Posterior vena cava (tissue), 2 donors: ENCODE measurements at regions not wholly inside any gene's neighbourhood (a gene's known extent, or its start where the extent isn't known, plus 50 kb on each side); places are given as distances from the start of the nearest gene placed in this dataset.

ENCODE experiments used
- DNase-seq: peaks from one replicate; pipeline ENCODE4 v3.0.0-alpha.2; 2020; ENCODE audit warnings: low spot score
- intact Hi-C, 2 donors: fragments of 100-400 bp; cut with DNase I; formaldehyde crosslinking; loops; one replicate each; pipeline versions ENCODE4 v1.14.1 to v1.14.2; 2022 to 2023
- donor health status: DM: yes; HTN: yes; CAD: no.
- donor health status: DM: yes; HTN: yes; CAD: no.

- intact Hi-C loops = no loop called here
- no peak for DNase-seq
These were observed 165.8 kb upstream of the KCNMB2 start for GRCh38 chr3:178370387-178370786.

- DNase-seq = no peak
- intact Hi-C loops = no loop called here
These were observed 154.7 kb upstream of the KCNMB2 start for GRCh38 chr3:178381555-178381954.

DNA sequence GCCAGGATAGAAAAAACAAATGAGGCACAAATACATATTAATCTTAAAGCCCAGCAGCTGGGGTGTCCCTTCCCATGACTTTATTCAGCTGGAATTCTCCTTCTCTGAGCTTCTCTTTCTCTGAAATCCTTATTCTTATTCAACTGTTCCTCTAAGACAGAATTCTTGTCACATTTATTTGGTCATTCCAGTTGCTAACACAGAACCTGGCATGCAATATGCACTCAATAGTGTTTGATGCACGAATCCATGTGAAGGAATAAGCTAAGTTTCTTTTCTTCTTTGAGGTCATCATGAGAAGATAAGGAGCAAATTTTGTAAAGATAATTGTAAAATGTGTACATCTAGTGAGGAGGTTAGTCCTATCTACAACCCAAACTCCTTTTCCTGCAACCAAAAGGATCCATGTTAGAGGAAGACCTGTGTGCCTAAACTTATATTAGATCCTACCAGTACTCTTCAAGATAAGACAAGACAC is 154.2 kb upstream of the KCNMB2 start:
- intact Hi-C loops = no loop called here
- no peak for DNase-seq

- intact Hi-C loops = no loop called here
- DNase-seq = no peak
These were observed 153.7 kb upstream of the KCNMB2 start for GRCh38 chr3:178382449-178383061.

DNA sequence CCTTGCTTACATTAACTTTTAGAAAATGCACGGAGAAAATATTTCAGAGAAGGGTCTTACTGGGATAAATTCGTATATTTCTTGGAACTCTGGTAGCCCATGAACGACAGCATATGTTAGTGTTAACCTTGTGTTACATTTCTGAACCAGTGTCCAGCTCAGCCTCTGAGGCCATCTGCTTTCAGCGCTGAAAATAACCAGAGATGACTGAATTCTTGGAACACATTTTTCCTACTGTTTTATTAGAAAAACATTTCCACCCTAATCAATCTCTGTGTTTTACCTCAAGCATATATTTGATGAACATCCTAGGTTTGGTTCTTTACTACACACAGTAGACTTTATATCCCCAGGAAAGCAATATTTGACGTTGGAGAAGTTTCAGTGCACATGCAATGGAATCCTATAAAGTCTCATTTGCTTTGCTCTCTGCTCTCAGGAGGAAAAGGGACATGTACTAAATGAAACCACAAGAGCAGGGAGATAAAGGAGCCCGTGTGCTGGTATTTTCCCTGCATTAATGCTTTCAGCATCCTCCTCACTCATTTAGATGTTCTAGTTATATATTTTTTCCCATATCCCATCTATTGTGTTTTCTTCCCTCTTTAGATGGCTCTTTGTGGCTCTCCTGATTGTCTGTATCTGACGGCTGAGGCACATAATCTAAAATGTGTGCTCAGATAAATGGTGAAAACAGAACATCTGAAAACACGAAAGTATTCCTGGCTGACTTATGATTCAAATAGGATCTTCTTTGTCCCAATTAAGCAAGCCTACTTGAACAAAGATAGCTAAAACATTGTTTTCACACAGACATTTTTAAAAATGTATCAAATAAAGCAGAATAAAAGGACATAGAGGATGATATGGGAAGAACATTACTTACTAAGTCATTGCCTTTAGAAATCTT is 151.7 kb upstream of the KCNMB2 start:
- intact Hi-C loops = no loop called here
- no peak for DNase-seq

GRCh38 chr3:178385280-178385952 is 150.8 kb upstream of the KCNMB2 start:
- intact Hi-C loops = no loop called here
- DNase-seq = no peak

GRCh38 chr3:178386401-178386800 is 149.8 kb upstream of the KCNMB2 start:
- intact Hi-C loops = no loop called here
- DNase-seq = no peak

DNA sequence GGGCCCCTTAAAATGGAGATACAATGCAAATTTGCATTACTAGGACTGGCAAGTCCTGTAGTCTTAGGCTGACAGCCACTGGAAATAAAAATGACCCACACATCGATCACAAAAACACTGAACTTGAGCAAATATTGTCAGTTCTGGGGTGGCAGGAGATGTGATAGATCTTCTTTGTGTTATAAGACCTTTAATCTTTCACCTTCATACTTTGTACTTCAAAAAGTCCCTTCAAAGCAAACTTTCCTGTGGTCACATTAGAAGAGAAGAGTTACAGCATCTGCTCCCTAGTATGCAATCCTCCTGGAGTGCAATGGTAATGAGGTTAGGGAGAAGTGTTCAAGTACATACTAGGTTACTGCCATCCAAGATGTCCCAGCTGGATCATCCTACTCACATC is 149.4 kb upstream of the KCNMB2 start:
- intact Hi-C loops = no loop called here
- no peak for DNase-seq

- intact Hi-C loops = no loop called here
- no peak for DNase-seq
These were observed 147.8 kb upstream of the KCNMB2 start for GRCh38 chr3:178388473-178388872.

DNA sequence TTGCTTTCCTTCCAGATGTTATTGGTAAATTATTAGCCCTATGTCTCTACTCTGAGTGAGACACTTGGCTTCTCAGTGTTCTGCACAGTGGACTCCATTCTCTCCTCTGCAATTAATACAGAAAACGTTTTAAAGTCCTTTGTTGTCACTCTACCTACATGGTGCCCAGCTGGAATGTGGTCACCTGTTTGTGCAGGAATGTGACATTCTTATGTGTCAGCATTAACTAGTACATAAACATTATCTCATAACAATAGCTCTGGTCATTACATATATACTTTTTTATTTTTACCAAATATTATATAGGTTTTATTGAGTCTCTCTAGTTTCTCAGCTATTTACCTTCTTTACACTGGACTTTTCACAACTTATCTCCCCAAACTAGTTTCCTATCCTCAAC is 147.0 kb upstream of the KCNMB2 start:
- DNase-seq = no peak
- intact Hi-C loops = no loop called here

DNA sequence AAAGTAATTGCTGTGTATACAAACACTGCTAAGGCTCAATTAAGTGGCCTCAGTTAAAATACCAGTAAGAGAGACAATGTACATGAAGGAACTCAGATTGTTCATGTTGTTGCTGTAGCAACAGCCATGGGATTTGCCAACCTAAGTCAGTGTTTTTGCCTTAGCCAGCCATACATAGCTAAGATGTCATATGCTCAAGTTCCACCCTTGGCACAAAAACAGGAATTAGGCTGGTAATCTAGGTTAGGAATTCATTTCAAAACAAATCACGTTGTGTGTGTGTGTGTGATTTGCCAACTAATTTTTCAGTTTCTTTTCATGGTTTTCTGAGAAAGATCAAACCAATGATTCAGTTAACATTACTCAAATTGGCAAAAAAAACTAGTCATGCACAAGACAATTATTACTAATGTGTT is 143.7 kb upstream of the KCNMB2 start:
- intact Hi-C loops = no loop called here
- no peak for DNase-seq

- intact Hi-C loops = no loop called here
- no peak for DNase-seq
These were observed 143.1 kb upstream of the KCNMB2 start for GRCh38 chr3:178393146-178393545.

DNA sequence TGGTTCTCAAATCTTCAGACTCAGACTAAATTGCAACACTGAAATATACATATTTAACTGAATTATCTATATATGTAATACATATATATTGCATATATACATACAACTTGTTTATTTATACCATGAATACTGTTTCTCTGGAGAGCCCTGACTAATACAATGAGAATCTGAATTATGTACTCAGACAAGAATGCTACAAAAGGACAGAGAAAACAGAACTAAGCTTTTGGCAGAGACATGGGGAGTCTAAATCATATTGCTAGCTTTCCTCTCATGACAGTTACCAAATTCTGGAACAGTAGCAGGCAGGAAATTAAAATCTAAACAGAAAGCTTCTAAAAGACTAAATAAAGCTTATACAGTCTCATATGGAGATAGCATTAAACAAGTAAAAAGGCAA is 142.4 kb upstream of the KCNMB2 start:
- intact Hi-C loops = no loop called here
- no peak for DNase-seq

- no peak for DNase-seq
- intact Hi-C loops = no loop called here
These were observed 139.9 kb upstream of the KCNMB2 start for GRCh38 chr3:178396318-178396717.

- intact Hi-C loops = no loop called here
These were observed 139.0 kb upstream of the KCNMB2 start for GRCh38 chr3:178397202-178397601.

GRCh38 chr3:178397836-178398235 is 138.4 kb upstream of the KCNMB2 start:
- intact Hi-C loops = no loop called here
- no peak for DNase-seq

More at GRCh38 chr3:178397202-178397601, 139.0 kb upstream of the KCNMB2 start:
- DNase-seq = no peak

DNA sequence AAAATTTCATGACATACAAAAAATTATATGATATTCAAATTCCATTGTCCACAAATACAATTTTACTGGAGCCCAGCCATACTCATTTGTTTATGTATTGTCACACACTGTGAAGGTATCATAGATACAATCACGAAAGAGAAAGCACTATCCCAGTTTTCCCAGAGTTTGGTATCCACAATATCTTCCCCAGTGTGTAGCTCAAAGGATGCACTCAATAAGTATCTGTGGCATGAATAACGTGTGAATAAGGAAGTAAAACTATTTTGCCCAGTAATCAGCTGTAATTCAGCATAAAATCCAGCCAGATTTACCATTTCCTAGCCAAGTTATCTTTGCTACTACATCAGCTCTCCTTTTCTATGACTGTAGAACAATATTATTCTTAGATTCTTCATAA is 131.3 kb upstream of the KCNMB2 start:
- intact Hi-C loops = loop anchor here in 1 of 2 donors (10.0 kb wide), 1 partner anchor 890 kb away; no protein-coding TSS in a partner anchor
- no peak for DNase-seq

- intact Hi-C loops = loop anchor here in 1 of 2 donors (10.0 kb wide), 1 partner anchor 889 kb away; no protein-coding TSS in a partner anchor
- DNase-seq = no peak
These were observed 130.7 kb upstream of the KCNMB2 start for GRCh38 chr3:178405531-178405930.

- intact Hi-C loops = loop anchor here in 1 of 2 donors (10.0 kb wide), 1 partner anchor 889 kb away; no protein-coding TSS in a partner anchor
- DNase-seq = no peak
These were observed 130.0 kb upstream of the KCNMB2 start for GRCh38 chr3:178406206-178406605.

DNA sequence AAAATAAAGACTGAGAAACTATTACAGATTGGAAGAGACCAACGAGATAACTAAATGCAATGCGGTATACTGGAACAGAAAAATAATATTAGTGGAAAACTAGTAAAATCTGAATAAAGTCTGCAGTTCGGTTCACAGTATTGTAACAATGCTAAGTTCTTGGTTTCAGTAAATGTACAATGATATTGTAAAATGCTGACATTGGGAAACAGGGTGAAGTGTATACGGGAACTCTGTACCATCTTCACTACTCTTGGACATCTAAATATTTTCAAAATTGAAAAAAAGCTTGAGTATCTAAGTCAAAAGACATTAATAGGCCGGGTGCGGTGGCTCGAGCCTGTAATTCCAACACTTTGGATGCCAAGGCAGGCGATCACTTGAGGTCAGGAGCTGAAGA is 120.9 kb upstream of the KCNMB2 start:
- DNase-seq = no peak
- intact Hi-C loops = no loop called here
